LNCaP clone FGC (cell line): ENCODE measurements at regions not wholly inside any gene's neighbourhood (a gene's known extent, or its start where the extent isn't known, plus 50 kb on each side); places are given as distances from the start of the nearest gene placed in this dataset.

Source experiments
- DNase-seq: peaks from one replicate; pipeline ENCODE4 v3.0.0-alpha.2; 2011; ENCODE audit warnings: low read depth
- H3K4me3 ChIP-seq: 2 replicates; pipeline ENCODE4 v1.5.1; 2011; ENCODE audit warnings: mild to moderate bottlenecking, low read depth, low read length, control low read depth
- CTCF ChIP-seq: IDR thresholded peaks from 2 replicates; pipeline ENCODE4 v1.5.1; 2012; ENCODE audit warnings: mild to moderate bottlenecking; ENCODE audit not compliant: control insufficient read depth, insufficient read depth; ENCODE audit errors: extremely low read depth

- no peak for TF ChIP-seq CTCF
- H3K4me3 ChIP-seq, result no peak overlapping the region
- DNase-seq, result no peak
Observed at GRCh38 chr10:78382047-78382446, 348.4 kb downstream of the RPS24 start.

GRCh38 chr10:78382772-78383171, 349.1 kb downstream of the RPS24 start:
- no peak overlapping the region for H3K4me3 ChIP-seq
- no peak for TF ChIP-seq CTCF
- DNase-seq, result no peak

- no peak for TF ChIP-seq CTCF
- no peak for DNase-seq
Observed at GRCh38 chr10:78383378-78384048, 349.9 kb downstream of the RPS24 start.

GRCh38 chr10:78384049-78384431, 350.4 kb downstream of the RPS24 start:
- no peak for TF ChIP-seq CTCF
- no peak for DNase-seq
- H3K4me3 ChIP-seq, result no peak overlapping the region

More at GRCh38 chr10:78383378-78384048, 349.9 kb downstream of the RPS24 start:
- no peak overlapping the region for H3K4me3 ChIP-seq

GRCh38 chr10:78385599-78385998, 351.9 kb downstream of the RPS24 start:
- no peak for TF ChIP-seq CTCF
- H3K4me3 ChIP-seq, result no peak overlapping the region
- no peak for DNase-seq

GRCh38 chr10:78386509-78386908, 352.8 kb downstream of the RPS24 start:
- no peak for DNase-seq
- no peak overlapping the region for H3K4me3 ChIP-seq
- no peak for TF ChIP-seq CTCF

- no peak for DNase-seq
- no peak overlapping the region for H3K4me3 ChIP-seq
- TF ChIP-seq CTCF, result no peak
Observed at GRCh38 chr10:78388331-78389050, 354.8 kb downstream of the RPS24 start.
